Activated CD8-positive, alpha-beta memory T cell treated with anti-CD3 and anti-CD28 coated beads, Interleukin-2, amount 50 U/mL, for 24 hours (primary cell): ENCODE measurements at regions not wholly inside any gene's neighbourhood (a gene's known extent, or its start where the extent isn't known, plus 50 kb on each side); places are given as distances from the start of the nearest gene placed in this dataset.

Experiments used
- DNase-seq: peaks from one replicate; pipeline ENCODE4 v3.0.0-alpha.2; 2020; ENCODE audit errors: extremely low read depth

DNA sequence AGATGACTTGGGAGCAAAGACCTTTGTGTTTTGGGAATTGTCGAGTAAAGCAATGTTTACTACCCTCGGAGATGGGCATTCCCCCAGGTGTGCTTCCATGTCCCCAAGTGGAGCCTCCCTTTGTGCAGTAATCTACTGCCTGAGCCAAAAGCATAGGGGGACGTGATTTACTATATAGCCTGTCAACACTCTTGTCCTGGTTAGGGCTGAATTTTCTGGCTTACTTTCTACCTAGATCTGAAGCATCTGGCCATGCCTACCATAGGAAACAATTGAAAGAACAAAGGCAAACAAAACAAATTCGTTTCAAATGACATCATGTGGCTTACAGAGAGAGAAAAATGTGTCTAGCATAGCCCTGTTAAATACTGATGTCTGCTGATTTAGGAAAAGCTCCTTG is 350.6 kb downstream of the SAMD5 start:
- DNase-seq, result no peak

DNA sequence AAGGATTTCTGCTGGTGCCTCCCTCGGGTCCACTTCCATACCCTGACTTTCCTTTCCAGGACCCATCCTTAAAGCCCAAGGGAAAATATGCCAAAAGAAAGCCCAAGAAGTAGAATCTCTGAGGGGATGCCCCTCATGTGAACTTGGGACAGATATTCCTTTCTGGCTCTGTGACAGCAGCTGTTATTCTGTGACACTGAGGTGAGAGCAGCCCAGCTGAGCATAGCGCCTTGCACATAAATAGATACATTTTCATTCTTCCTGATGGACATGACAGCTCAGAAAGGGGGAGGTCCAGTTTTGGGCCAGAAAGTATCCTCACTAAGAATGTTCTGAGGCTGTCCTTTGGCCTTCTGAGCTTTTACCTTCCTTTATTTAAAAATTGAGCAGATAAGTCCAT is 353.2 kb downstream of the SAMD5 start:
- no peak for DNase-seq

DNA sequence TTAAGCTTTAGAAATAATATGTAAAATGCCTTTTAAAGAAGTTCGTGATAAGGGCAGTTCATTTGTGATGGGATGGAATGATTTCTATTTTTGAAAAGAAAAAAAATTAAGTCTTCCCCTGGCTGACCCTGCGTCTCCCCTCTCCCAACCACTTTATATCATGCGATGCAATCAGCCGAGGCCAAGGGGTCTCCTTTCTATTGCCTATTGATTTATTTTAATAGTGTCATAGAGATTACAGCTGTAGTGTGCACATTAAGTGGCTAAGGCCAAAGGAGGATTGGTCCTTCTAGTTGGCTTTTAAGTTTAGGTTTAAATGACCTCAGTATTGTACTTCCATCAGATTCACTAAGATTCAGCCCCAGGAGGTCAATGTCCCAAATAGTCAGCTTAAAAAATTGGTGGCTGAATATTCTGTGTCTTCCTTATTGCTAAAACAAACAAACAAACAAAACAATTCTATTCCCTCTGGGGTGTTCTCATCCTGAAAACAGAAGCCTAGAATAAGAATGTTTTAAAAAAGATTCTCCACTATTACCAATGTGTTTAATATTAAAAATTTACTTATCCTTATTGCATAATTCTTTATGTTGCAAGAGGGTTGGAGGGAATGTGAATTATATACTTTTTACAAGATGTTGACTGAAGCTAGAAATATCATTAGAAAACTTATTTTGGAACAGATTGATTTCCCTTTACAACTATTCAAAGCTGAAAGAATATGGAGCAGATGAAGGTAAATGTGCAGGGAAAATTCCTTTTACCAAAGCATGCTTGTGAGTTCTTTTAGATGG is 359.1 kb downstream of the SAMD5 start:
- no peak for DNase-seq

DNA sequence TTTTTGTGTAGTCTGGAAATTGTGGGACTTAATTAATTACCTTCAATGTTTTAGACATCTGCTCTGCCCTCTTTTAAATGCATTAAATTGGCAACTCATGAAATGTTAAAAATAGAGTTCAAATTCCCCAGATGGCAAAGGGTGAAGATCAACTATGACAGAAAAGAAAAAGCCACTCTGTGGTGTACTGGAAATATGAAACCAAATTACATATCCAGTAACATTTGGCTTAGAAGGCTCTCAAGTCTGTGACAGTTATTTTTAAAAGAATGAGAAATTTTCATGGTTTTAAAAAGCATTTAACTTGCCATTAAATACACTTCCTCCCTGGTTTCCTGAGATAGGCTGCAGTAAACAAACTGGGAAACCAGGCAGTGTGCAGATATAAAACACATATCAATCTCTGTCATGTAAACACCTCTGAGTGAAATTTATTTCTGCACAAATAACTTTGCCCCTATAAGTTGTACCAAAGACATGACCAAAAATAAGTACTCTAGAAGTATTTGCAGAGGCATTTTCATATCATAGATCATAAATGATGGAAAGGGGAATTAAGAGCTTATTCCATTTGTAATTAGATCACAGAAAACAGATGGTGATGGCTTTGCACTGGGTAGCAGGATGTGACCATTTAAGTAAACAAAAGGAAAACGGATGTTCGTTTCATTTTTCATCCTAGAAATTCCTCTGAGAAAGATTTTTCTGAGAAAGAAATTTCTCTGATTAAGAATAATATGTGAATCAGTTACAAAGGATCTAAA is 360.1 kb downstream of the SAMD5 start:
- no peak for DNase-seq

DNA sequence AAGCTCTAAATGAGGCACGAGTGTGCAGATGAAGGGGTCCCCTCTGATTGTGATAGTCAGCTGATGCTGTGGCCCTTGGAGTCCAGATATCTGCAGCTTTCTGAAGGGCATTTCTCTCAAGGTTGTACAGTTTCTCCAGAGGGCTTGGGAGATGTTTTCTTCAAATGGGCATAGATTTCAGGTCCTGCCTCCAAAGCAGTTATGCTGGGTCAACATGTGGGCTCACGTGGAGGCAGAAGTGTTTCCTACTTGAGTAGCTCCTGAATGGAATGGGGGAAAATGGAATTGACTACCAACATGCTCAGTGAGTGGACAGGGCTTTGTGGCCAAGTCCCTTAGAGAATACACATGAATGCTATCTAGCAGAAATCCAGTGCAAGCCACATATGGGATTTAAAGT is 360.7 kb downstream of the SAMD5 start:
- no peak for DNase-seq

DNA sequence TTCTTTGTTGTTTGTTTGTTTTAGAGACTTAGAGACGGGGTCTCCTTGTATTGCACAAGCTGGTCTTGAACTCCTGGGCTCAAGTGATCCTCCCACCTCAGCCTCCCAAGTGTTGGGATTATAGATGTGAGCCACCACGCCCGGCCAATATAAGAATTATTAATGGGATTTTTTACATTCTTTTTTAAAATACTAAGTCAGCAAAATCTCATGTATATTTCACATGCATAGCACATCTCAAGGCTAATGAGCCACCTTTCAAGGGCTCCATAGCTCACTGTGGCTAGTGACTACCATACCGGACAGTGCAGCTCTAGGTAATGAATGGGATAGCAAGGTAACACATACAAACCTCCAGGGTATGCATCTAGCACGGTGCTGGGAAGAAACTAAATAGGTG is 361.4 kb downstream of the SAMD5 start:
- DNase-seq, result no peak

DNA sequence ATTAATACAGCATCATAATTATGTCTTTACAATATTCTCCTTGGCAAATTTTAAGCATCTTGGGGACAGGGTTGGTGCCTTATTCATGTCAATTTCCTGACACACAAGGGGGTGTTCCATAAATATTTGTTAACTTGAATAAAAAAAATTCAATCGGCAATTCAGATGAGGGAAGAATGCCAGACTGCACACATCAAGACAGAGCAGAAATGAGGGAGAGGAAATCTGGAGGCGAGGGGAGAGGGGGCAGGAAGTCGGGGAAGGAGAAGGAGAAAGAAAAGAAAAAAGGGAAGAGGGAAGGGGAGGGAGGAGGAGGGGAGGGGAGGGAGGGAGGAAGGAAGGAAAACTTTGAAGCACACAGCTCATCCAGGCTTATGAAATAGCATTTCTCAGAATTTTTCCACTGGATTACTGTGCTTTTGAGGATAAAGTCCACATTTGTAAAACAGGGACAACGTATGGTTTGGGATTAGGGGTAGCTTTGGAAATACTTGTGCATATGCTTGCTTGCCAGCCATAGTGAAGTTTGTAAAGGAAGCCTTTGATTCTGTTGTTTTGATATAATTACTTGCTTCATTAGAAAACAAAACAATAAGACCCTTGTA is 362.1 kb downstream of the SAMD5 start:
- DNase-seq, result no peak

DNA sequence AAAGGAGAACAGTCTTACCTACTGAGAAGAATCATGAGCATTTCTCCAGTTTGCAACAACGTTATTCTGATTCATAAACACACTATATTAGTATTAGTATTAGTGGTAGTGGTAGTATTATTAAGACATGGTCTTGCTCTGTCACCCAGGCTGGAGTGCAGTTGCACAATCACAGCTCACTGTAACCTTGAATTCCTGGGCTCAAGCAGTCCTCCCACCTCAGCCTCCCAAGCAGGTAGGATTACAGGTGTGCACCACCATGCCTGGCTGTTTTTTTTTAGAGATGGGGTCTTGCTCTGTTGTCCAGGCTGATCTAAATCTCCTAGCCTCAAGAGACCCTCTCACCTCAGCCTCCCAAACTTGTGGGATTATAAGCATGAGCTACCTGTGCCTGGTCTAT is 363.5 kb downstream of the SAMD5 start:
- no peak for DNase-seq

DNA sequence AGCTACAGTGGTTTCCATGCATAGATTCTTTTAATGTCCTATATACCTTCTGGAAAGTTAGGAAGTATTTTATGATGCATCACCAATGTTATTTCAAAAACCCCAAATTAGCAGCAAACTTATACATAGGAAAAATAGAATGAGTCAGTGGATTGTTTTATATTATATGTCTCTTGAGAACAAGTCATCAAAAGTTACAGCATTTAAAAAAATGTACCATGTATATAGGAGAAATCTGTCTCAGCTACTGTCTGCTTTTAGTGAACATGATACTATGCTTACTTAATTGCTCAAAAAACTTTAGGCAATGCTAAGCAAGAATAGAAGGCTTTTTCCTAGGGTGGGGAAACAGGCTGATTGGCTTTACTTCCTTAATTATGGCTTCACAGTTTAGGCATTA is 365.3 kb downstream of the SAMD5 start:
- DNase-seq, result no peak

DNA sequence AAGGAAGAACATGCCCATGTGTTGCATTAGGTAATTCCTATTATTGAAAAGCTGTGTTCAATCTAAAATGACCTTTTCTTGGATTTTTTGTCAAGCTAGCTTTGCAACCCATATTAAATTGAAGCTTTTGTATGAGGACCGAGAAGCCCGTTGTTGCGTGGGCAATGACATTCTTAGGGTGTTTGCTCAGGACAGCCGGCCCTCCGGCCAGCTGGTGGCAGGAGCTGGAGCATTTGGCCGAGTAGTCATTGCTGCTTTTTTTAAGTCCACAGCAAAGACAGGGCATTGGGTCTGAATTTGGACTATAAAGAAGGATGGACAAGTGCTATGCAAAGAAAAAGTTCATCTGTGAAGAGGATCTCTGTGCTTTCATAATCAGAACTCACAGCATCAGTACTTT is 365.8 kb downstream of the SAMD5 start:
- DNase-seq, result no peak

DNA sequence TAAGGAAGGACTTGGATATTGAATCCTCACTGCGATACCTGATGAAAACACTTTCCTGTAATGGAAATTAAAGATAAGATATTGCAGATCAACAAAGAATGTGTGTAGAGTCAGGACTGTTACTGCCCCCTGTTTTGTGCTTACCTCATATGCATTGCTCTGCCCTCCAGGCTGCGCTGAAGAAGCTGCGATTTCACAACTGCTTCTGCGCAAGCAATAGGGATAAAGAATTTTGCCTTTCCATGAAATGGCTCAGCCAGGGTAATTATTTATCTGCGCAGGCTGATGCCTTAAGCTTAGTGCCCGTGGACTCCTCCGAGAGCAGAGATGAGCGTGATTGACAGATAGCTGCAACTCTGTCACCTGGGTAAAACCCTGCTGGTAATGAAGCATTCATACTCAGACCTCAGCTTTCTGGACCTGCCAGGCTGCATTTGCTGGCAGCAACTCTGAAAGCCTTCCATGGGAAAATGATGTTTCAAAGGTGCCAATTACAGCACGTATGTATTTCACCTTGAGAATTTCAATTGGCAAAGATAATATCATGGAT is 370.6 kb downstream of the SAMD5 start:
- no peak for DNase-seq

DNA sequence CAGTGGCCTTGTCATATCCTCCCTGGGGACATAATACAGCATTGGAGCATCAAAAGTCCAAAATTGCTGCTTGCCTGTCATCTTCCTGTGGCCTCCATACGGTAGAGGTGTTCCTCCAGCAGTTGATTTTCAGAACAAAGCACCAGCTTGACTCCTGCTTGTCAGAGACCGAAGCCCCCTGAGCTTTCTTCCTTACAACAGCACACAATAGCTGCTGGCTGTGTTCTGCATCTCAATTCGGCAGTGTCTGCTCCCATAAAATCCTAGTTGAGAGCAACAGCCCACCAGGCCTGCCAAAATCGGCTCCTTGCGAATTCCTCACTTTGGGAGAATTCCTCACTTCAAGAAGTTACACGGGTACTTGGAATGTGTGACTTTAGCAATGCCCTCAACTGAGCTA is 372.9 kb downstream of the SAMD5 start:
- no peak for DNase-seq

DNA sequence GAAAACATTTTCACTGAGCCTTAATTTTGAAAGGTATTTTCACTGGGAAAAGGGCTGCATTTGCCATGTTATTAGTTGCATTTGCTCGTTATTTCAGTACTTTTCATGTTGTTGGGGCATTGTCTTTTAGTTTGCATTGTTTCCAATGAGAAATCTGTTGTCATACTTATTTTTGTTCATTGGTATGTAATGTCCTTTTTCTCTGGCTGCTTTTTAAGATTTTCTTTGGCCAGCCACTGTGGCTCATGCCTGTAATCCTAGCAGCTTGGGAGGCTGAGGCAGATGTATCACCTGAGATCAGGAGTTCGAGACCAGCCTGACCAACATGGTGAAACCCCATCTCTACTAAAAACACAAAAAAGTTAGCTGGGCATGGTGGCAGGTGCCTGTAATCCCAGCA is 379.9 kb downstream of the SAMD5 start:
- no peak for DNase-seq

DNA sequence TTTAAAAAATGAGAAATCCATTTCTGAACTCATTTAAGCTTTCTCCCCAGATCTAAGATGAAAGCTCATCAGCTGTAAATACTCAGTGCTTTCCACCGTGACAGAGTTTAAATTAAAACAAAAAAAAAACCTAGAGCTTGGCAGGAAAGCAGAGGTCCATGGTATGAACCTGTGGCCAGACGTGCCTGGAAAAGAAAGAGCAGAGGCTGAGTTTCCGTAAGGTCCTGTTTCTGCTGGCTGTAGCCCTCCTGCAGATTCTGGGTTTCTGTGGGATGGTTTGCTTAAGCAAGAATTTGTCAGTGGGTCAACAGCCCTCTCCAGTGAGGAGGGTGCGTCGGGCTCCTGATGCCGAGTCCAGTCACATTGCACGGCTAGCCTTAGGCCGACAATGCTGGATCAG is 383.2 kb downstream of the SAMD5 start:
- no peak for DNase-seq

DNA sequence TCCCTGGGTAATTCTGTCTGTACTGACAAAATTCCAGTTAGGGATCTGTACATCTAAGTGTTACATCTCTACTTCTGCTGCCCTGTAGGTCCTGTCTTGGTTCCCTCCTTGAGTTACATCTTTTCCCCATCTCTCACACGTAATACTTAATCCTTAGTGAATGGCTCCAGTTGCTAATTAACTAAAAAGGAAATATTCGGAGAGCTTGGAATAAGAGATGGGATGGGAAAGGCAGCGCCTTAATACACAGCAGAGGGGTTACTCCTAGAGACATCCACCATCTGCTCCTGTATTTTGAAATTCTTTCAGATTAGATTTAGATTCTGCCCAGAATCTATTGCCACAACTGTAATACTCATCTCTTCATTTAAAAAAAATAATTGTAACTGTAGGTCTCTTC is 384.0 kb downstream of the SAMD5 start:
- DNase-seq, result no peak

DNA sequence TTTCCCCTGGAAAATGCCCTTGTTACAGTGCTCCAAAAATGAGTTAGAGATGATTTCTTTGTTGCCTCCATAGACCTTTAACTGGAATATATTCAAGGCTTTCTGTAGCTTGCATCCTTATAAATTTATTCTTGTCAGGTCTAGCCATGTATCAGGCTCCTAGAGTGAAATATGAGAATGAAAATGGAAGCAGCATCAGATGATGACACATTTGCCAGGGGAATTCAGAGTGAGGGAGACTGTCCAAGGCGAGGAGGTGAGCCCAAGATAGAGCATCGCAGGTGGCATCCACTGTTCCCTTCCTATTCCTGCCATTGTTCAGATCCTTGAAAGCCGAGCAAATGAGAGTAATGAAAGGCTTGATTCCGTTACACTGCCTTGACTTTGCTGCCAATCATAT is 386.8 kb downstream of the SAMD5 start:
- no peak for DNase-seq

DNA sequence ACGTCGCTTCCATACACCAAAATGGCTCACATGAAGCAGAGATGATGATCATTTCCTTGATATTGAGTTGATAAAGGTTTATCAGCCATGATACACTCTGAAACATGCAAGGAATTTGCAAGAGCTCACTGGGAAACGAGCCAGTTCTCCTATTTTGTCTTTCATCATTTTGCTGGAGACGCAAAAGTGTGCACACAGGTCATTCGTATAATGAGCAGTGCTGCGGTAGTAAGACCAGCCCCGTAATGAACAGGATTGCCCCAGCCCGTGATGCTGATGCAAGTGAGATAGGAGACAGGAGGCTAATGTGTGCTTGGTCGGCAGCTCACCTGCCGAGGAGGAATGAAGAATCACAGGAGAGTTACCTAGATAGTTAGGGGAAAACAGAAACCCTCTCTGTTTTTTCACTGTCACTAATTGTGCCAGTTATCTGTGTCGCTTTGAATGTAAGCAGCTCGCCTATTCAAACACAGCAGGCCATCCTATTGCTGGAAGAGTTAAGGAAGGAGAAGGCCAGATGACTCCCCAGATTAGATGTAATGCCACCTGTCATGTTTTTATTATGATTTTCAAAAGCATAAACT is 391.8 kb downstream of the SAMD5 start:
- DNase-seq, result no peak

DNA sequence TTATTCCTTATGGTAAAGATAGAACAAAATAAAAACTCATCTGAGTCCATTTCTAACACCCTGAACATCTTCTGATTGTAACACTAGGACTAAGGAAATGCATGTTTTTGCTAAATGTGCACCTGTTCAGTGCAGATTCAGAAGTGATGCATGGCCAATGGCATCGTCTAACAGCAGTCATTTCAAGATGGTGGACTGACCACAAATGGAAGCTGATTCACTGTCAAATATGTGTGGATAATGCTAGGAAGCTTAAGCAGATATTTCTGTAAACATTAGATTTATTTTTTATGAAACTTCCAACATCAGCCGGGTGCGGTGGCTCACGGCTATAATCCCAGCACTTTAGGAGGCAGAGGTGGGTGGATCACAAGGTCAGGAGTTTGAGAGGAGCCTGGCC is 394.8 kb downstream of the SAMD5 start:
- DNase-seq, result no peak

DNA sequence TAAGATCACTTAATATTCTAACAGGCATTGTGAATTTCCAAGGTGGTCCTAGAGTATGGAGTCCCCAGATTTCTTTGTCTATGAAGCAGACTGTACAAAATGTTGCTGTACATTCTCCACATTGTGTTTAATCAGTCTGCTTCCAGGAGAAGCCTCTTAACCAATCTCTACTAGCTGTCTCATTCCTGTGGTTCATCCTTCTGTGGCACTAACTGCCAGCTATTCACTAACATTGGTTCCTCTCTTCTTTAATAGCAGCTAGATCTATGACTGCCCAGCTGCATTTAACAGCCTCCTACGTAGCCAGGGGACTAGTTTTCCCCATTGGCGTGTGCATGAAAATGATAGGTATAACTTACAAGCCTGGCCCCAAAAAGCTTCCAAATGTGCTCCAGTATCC is 395.4 kb downstream of the SAMD5 start:
- DNase-seq, result no peak

DNA sequence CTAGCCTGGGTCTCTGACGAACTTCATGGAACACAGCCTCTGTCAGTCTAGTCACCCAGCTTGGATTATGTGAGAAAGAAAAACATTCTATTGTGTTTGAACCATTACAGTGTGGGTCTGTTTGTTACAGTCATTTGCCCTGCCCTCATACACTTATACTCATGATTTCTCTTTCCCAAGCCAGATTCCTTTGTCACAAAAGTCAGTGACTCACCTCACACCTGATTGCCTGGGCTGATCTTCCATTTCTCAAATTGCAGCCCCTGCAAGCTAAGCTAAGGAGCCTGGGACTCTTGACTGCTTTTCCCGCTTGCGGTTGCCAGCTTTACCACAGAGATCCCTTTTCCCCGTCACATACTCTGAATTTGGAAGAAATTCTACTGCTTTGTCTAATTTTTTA is 395.9 kb downstream of the SAMD5 start:
- DNase-seq, result no peak

DNA sequence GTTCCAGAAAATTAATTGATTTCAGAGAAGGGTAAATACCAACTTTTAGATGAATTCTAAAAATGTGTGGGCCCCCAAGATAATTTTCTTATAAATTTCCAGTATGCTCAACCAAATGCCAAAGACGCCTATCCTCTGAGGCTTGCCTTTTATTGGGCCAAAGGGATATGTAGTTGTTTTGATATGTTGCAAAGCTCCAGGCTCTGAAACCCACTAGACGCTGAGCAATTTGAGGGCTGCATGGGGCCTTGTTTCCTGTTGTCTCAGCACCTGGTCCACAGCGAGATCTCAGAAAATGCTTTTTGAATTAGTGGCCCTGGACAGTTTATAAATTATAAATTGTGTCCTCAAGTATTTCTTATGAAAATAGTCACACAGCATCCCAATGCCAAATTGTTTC is 397.2 kb downstream of the SAMD5 start:
- no peak for DNase-seq

DNA sequence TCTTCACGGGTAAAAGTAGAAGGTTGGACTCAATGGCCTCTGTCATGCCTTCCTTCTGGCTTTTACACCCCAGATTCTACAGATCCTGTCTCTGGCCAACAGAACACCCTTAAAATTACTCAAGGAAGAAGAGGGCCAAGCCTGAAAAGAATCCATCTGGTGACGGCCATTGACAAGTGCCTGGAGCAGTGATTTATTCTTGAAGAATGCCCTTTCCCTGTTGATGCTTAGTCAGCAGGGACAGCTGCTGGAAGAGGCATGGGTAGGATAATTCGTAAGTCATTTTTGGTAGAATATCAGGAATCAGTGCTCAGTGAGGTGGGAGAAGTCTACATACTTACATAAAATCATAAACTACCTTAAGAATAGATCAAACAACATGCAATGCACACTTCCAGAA is 397.9 kb downstream of the SAMD5 start:
- no peak for DNase-seq
